ENCODE measurements at regions not wholly inside any gene's neighbourhood (a gene's known extent, or its start where the extent isn't known, plus 50 kb on each side); places are given as distances from the start of the nearest gene placed in this dataset.

GRCh38 chr5:164341056-164341619, 835.7 kb downstream of the MAT2B start:
- Histone ChIP-seq H3K36me3 (no peaks in the 10 kb centered on the region), H3K27me3 (no peaks in the 10 kb centered on the region), H3K4me3 (no peak overlapping the region), H3K27ac (no peak overlapping the region), H3K9me3 (no peaks in the 10 kb centered on the region), H3K4me1 (no peaks in the 10 kb centered on the region)
- TF ChIP-seq CTCF (IDR thresholded peaks at IDR 0.05), result no peak
- no peak for TF ChIP-seq POLR2A (IDR thresholded peaks at IDR 0.05)
- intact Hi-C loops (cut with DNase I), result no loop called here
- WGBS (ENCODE audit: insufficient coverage, low coverage, low lambda C conversion rate, missing lambda C conversion rate), result 43% methylated on average over 2 of the region's 2 CpGs
- DNase-seq (no peak), ATAC-seq (no peak)

- WGBS (ENCODE audit: insufficient coverage, low coverage, low lambda C conversion rate, missing lambda C conversion rate), result 30% methylated on average over 4 of the region's 4 CpGs
- ATAC-seq (peak in 1 of 4 donors; percentile 79), DNase-seq (peak in 1 of 3 donors; percentile 48)
- H3K27me3 ChIP-seq, result no peaks in the 10 kb centered on the region
- TF ChIP-seq CTCF (IDR thresholded peaks at IDR 0.05), result no peak
- TF ChIP-seq POLR2A (IDR thresholded peaks at IDR 0.05), result no peak
- H3K36me3 ChIP-seq, result no peaks in the 10 kb centered on the region
- H3K4me3 ChIP-seq, result no peak overlapping the region
- no peaks in the 10 kb centered on the region for H3K9me3 ChIP-seq
- intact Hi-C loops (cut with DNase I), result no loop called here
- H3K4me1 ChIP-seq, result no peaks in the 10 kb centered on the region
- H3K27ac ChIP-seq, result no peak overlapping the region
These were observed 839.9 kb downstream of the MAT2B start for GRCh38 chr5:164345173-164345849.

- no peaks in the 10 kb centered on the region for H3K27me3 ChIP-seq
- ATAC-seq (no peak), DNase-seq (no peak)
- intact Hi-C loops (cut with DNase I), result no loop called here
- no peaks in the 10 kb centered on the region for H3K9me3 ChIP-seq
- no peaks in the 10 kb centered on the region for H3K36me3 ChIP-seq
- no peaks in the 10 kb centered on the region for H3K4me1 ChIP-seq
- no peak overlapping the region for H3K27ac ChIP-seq
- no peak for TF ChIP-seq CTCF (IDR thresholded peaks at IDR 0.05)
- TF ChIP-seq POLR2A (IDR thresholded peaks at IDR 0.05), result no peak
- 58% methylated on average over 3 of the region's 3 CpGs for WGBS (ENCODE audit: insufficient coverage, low coverage, low lambda C conversion rate, missing lambda C conversion rate)
- H3K4me3 ChIP-seq, result no peak overlapping the region
These were observed 840.4 kb downstream of the MAT2B start for GRCh38 chr5:164345853-164346252.

GRCh38 chr5:164346785-164347630, 841.6 kb downstream of the MAT2B start:
- Histone ChIP-seq H3K27ac (no peak overlapping the region), H3K4me3 (no peak overlapping the region), H3K4me1 (no peaks in the 10 kb centered on the region), H3K36me3 (no peaks in the 10 kb centered on the region), H3K27me3 (no peaks in the 10 kb centered on the region), H3K9me3 (no peaks in the 10 kb centered on the region)
- ATAC-seq (no peak), DNase-seq (no peak)
- WGBS (ENCODE audit: insufficient coverage, low coverage, low lambda C conversion rate, missing lambda C conversion rate), result 17% methylated on average over 6 of the region's 6 CpGs
- intact Hi-C loops (cut with DNase I), result no loop called here
- TF ChIP-seq CTCF (IDR thresholded peaks at IDR 0.05), result no peak
- TF ChIP-seq POLR2A (IDR thresholded peaks at IDR 0.05), result no peak
